ENCODE measurements at regions not wholly inside any gene's neighbourhood (a gene's known extent, or its start where the extent isn't known, plus 50 kb on each side); places are given as distances from the start of the nearest gene placed in this dataset.
A peak's percentile ranks its signal among the peaks of the same experiment; 100 is the strongest.

GRCh38 chr1:38139738-38140487 lies 93.3 kb upstream of the POU3F1 start:
- DNase-seq (ENCODE audit: low read depth, low spot score) = no peak

GRCh38 chr1:38138498-38139233 lies 92.1 kb upstream of the POU3F1 start:
- peak; percentile 12 for DNase-seq (ENCODE audit: low read depth, low spot score)

GRCh38 chr1:38137164-38137563 lies 90.6 kb upstream of the POU3F1 start:
- DNase-seq (ENCODE audit: low read depth, low spot score) = no peak

GRCh38 chr1:38135625-38136414 lies 89.2 kb upstream of the POU3F1 start:
- no peak for DNase-seq (ENCODE audit: low read depth, low spot score)

GRCh38 chr1:38134294-38134755 lies 87.7 kb upstream of the POU3F1 start:
- DNase-seq (ENCODE audit: low read depth, low spot score) = no peak

- no peak for DNase-seq (ENCODE audit: low read depth, low spot score)
Observed at GRCh38 chr1:38133756-38134155, 87.2 kb upstream of the POU3F1 start.

- no peak for DNase-seq (ENCODE audit: low read depth, low spot score)
Observed at GRCh38 chr1:38133304-38133703, 86.7 kb upstream of the POU3F1 start.

GRCh38 chr1:38132681-38133080 lies 86.1 kb upstream of the POU3F1 start:
- no peak for DNase-seq (ENCODE audit: low read depth, low spot score)

- DNase-seq (ENCODE audit: low read depth, low spot score) = no peak
Observed at GRCh38 chr1:38131024-38131585, 84.5 kb upstream of the POU3F1 start.

DNA sequence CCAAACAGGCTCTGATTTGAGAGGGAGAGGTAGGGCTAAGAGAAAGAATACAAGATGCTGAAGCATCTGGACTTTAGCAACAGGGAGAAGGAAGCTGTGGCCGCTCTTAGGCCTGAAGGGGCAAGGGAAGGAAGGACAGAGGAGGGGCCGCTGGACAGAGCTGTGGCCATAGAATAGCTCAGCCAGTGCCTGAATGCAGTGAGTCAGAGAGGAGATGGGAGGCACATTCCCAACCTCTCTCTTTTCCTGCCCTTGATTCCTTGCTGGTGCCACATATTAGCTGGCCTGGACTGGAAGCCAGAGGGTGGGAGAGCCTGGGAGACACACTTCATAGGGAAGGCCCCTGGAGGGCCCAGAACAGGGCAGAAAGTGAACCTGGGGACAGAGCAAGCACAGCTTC lies 83.4 kb upstream of the POU3F1 start:
- no peak for DNase-seq (ENCODE audit: low read depth, low spot score)

- DNase-seq (ENCODE audit: low read depth, low spot score) = no peak
Observed at GRCh38 chr1:38129473-38129872, 82.9 kb upstream of the POU3F1 start.

DNA sequence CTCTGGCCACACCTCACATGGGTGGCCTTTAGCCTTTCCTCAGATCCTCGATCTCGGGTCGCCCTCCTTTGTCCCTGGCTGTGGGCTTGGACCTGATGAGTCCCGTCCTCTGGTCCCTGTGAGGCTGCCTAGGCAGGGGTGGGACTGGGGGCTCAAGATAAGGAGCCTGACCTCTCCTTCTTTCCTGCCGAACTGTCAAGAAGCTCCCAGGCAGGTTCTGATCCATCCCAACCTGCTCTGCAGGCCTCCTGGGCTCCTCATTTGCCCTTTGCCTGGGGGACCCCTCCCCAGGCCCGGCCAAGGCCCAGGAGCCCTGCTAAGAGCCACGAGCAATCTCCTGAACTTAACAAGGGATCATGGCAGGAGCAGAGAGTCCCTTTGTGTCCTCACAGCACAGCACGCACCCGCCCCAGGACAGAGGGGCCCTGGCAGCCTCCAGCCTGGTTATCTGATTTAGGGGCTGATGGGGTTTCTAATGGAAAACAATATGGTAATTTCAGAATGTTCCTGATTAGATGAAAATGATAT lies 82.4 kb upstream of the POU3F1 start:
- no peak for DNase-seq (ENCODE audit: low read depth, low spot score)

- DNase-seq (ENCODE audit: low read depth, low spot score) = no peak
Observed at GRCh38 chr1:38128511-38128910, 81.9 kb upstream of the POU3F1 start.

DNA sequence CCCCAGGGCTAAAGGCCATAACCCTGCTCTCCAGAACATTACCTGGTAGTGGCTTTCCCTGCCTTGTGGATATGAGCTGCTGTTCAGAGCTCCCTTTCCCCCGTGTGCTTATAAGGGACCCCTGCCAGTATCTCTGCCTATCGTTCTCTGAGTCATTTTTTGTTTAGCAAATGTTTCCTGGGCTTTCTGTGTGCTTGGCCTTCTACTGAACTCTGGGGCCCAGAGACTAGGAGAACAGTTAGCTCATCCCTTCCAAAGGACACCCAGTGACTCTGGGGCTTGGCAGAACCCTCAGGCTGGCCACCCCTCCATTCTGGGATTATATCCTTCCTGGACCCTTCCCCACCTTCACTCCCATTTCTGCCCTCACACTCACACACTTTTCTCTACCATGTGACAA lies 80.8 kb upstream of the POU3F1 start:
- DNase-seq (ENCODE audit: low read depth, low spot score) = no peak

DNA sequence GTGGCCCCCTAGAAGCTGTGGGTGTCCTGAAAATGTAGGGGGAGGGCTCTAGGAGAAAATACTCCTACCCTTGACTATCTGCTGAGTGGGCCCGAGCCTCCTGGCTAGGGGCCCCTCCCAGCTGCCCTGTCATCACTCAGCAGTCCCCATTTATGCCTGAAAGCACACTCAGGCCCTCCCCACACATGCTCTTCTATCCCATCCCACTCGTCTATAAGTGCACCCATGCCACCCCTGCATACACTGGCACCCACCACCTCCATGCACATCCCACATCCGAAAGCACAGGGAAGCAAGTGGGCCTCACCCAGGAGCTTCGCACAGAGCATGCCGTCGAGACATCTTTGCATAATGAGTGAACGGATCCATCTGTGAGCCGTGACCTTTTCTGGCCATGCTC lies 80.4 kb upstream of the POU3F1 start:
- no peak for DNase-seq (ENCODE audit: low read depth, low spot score)

DNA sequence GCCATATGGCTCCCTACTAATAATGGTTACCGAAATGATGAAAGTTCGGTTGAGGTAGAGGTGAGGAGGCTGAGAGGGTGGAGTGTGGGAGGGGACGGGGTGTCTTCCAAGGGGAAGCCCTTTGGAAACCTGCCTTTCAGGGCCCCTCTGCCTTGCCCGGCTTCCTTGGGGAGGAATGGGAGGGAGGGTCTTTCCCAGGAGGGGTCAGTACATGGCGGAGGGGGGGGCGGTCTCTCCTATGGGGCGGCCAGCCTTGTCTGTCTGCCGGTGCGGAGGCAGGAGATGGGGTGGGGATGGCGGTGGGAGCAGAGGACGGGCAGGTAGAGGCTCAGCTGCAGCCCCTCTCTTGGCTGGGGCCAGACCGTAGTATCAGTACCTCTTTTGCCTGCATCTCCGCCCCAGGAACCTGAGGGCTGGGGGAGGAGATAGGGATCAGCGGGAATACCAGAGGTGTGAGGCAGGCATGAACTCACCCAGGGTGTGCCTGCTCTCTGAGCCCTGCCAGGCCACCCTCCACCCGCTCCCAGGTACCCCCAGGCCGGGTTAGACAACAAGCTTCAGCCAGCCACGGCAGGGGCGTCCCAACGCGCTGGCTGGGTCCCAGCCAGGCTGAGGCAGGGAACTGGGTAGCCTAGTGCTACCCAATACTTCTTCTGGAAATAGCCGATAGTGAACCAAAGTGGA lies 79.4 kb upstream of the POU3F1 start:
- DNase-seq (ENCODE audit: low read depth, low spot score) = no peak

- DNase-seq (ENCODE audit: low read depth, low spot score) = no peak
Observed at GRCh38 chr1:38125016-38125415, 78.4 kb upstream of the POU3F1 start.

DNA sequence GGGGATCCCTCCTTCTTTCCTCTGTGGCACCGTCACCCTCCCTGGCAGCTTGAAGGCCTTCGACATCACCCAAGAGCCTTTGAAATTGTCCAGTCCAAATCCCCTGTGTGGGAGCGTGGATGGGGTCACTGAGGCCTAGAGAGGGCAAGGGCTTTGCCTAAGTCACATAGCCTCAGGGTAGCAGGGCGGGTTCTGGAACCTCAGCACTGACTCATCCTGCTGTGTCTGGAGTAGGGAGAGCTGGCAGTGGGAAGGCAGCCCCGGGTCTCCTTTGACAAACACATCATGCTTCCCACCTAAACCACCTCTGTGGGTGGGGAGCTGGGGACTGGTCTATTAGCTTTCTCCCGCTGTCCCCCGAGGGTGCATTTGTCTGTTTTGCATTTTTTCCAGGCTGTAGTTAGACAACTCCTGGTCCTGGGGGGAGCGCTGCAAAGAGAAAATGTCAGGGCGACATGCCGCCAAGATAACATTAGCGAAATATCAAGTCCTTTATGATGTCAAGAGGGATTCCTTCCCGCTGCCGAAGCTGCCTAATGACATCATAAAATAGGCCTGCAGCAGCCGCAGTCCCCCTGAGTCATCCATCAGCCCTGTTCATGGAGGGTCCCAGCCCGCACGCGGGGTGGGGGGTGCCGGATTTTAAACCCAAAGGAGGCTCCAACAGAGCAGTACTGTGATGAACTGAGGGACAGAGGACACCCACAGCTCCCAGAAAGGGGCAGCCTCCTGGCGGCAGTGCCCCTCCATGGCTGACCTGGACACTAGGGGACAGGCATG lies 77.0 kb upstream of the POU3F1 start:
- no peak for DNase-seq (ENCODE audit: low read depth, low spot score)

GRCh38 chr1:38121231-38121680 lies 74.7 kb upstream of the POU3F1 start:
- no peak for DNase-seq (ENCODE audit: low read depth, low spot score)

- DNase-seq (ENCODE audit: low read depth, low spot score) = no peak
Observed at GRCh38 chr1:38120552-38121230, 74.1 kb upstream of the POU3F1 start.

All from brain pericyte (primary cell).